DOHH2 (cell line): ENCODE measurements at regions not wholly inside any gene's neighbourhood (a gene's known extent, or its start where the extent isn't known, plus 50 kb on each side); places are given as distances from the start of the nearest gene placed in this dataset.

Source experiments
- H3F3A ChIP-seq: fragments of 200-600 bp; sonication (generic), shearing (Covaris generic); 2 replicates; pipeline ENCODE4 v1.6.0; 2016; ENCODE audit warnings: antibody characterized with exemption, mild to moderate bottlenecking; ENCODE audit not compliant: control insufficient read depth, insufficient read depth
- H3K27ac ChIP-seq: fragments of 200-600 bp; sonication (generic); 2 replicates; pipeline ENCODE4 v1.5.1; 2014; ENCODE audit warnings: low read depth, mild to moderate bottlenecking, low read length, moderate library complexity
- H3K27me3 ChIP-seq: fragments of 200-600 bp; sonication (generic); 2 replicates; pipeline ENCODE4 v1.6.1; 2014; ENCODE audit warnings: mild to moderate bottlenecking, low read length, mixed read lengths; ENCODE audit not compliant: control insufficient read depth
- H3K36me3 ChIP-seq: fragments of 200-600 bp; sonication (generic); 2 replicates; pipeline ENCODE4 v1.6.1; 2014; ENCODE audit warnings: mild to moderate bottlenecking, low read length, moderate library complexity, mixed read lengths; ENCODE audit not compliant: control insufficient read depth
- H3K4me1 ChIP-seq: fragments of 200-600 bp; sonication (generic); 2 replicates; pipeline ENCODE4 v1.6.1; 2014; ENCODE audit warnings: mild to moderate bottlenecking, low read length, mixed read lengths; ENCODE audit not compliant: control insufficient read depth
- H3K4me2 ChIP-seq: fragments of 200-600 bp; sonication (generic); 2 replicates; pipeline ENCODE4 v1.6.0; 2014; ENCODE audit warnings: mild to moderate bottlenecking, low read length, moderate library complexity
- H3K4me3 ChIP-seq: fragments of 200-600 bp; sonication (generic); 2 replicates; pipeline ENCODE4 v1.5.1; 2014; ENCODE audit warnings: mild to moderate bottlenecking, low read length, mixed read lengths
- H3K79me2 ChIP-seq: fragments of 200-600 bp; sonication (generic); 2 replicates; pipeline ENCODE4 v1.6.1; 2014; ENCODE audit warnings: mild to moderate bottlenecking, low read length, mixed read lengths; ENCODE audit not compliant: control insufficient read depth
- H3K9me2 ChIP-seq: fragments of 200-600 bp; sonication (generic); replicated peaks from 2 replicates; pipeline ENCODE4 v1.6.1; 2014; ENCODE audit warnings: mild to moderate bottlenecking, low read length, mixed read lengths; ENCODE audit not compliant: control insufficient read depth
- H3K9me3 ChIP-seq: fragments of 200-600 bp; sonication (generic); 2 replicates; pipeline ENCODE4 v1.6.1; 2014; ENCODE audit warnings: antibody characterized with exemption, low read length, mixed read lengths; ENCODE audit not compliant: control insufficient read depth, insufficient read depth
- H4K20me1 ChIP-seq: fragments of 200-600 bp; sonication (generic); 2 replicates; pipeline ENCODE4 v1.6.0; 2014; ENCODE audit warnings: low read depth, mild to moderate bottlenecking, antibody characterized with exemption, low read length, moderate library complexity; ENCODE audit not compliant: control insufficient read depth, insufficient read depth
- CTCF ChIP-seq: fragments of 200-600 bp; sonication (generic); IDR thresholded peaks from one replicate; pipeline ENCODE4 v1.5.1; 2014; ENCODE audit warnings: antibody characterized with exemption, mild to moderate bottlenecking, low read depth, low read length; ENCODE audit not compliant: poor library complexity, severe bottlenecking
- EZH2phosphoT487 ChIP-seq: fragments of 200-600 bp; sonication (generic); IDR thresholded peaks from 2 replicates; pipeline ENCODE4 v1.6.1; 2017; ENCODE audit warnings: borderline replicate concordance, mild to moderate bottlenecking, antibody characterized with exemption, low read length, moderate library complexity, mixed read lengths

GRCh38 chr2:67891642-67892041 is 171.2 kb downstream of the C1D start:
- Histone ChIP-seq H3K27me3 (no peaks in the 10 kb centered on the region), H3K9me3 (no peaks in the 10 kb centered on the region), H4K20me1 (no peaks in the 10 kb centered on the region), H3K27ac (no peak overlapping the region), H3K4me3 (no peak overlapping the region), H3K4me2 (no peak overlapping the region), H3K36me3 (no peaks in the 10 kb centered on the region), H3K4me1 (no peaks in the 10 kb centered on the region), H3F3A (no peaks in the 10 kb centered on the region), H3K9me2 (no peaks in the 10 kb centered on the region), H3K79me2 (no peaks in the 10 kb centered on the region)
- TF ChIP-seq EZH2phosphoT487: no peak
- TF ChIP-seq CTCF: no peak

- H3K4me1 ChIP-seq: no peaks in the 10 kb centered on the region
- no peaks in the 10 kb centered on the region for H3K9me2 ChIP-seq
- H3K9me3 ChIP-seq: no peaks in the 10 kb centered on the region
- no peak for TF ChIP-seq EZH2phosphoT487
- no peak for TF ChIP-seq CTCF
- no peak overlapping the region for H3K27ac ChIP-seq
- no peaks in the 10 kb centered on the region for H3K79me2 ChIP-seq
- H3K27me3 ChIP-seq: no peaks in the 10 kb centered on the region
- H3F3A ChIP-seq: no peaks in the 10 kb centered on the region
- no peak overlapping the region for H3K4me3 ChIP-seq
- H4K20me1 ChIP-seq: no peaks in the 10 kb centered on the region
- no peak overlapping the region for H3K4me2 ChIP-seq
- H3K36me3 ChIP-seq: no peaks in the 10 kb centered on the region
These were observed 170.4 kb downstream of the C1D start for GRCh38 chr2:67892339-67892846.

- Histone ChIP-seq H3K9me3 (no peaks in the 10 kb centered on the region), H3K4me1 (no peaks in the 10 kb centered on the region), H3K4me3 (no peak overlapping the region), H4K20me1 (no peaks in the 10 kb centered on the region), H3K36me3 (no peaks in the 10 kb centered on the region), H3K4me2 (no peak overlapping the region), H3K27ac (no peak overlapping the region), H3K9me2 (no peaks in the 10 kb centered on the region), H3F3A (no peaks in the 10 kb centered on the region), H3K79me2 (no peaks in the 10 kb centered on the region), H3K27me3 (no peaks in the 10 kb centered on the region; the same call in 1 of the 2 replicates)
- TF ChIP-seq EZH2phosphoT487 (no peak), CTCF (no peak)
These were observed 167.4 kb downstream of the C1D start for GRCh38 chr2:67895227-67895941.
